ENCODE measurements at regions not wholly inside any gene's neighbourhood (a gene's known extent, or its start where the extent isn't known, plus 50 kb on each side); places are given as distances from the start of the nearest gene placed in this dataset.
"Not testable (repeated sequence)": the region's sequence is repeated elsewhere in the genome, so short reads cannot be mapped to it uniquely, and the experiment has no call there.

DNA sequence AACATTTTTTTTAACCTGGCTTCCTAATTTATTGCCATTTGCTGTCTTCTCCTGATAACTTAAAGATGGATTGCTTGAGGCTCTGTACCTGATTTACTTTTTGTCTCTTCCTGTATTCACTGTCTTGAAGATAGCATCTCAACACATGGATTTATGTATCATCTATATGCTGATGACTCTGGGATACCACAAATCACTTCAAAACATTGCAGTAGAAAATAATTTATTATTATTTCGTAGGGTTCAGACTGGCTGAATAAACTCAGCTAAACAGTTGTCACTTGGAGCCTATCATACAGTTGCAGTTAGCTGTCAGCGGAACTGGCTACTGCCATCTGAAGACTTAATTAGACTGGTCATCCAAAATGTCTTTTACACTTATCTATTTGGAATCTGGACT is 1025.2 kb upstream of the CDH18 start:
- ATAC-seq (no peak), DNase-seq (no peak)
- Histone ChIP-seq H3K4me1 (ENCODE audit: control insufficient read depth, insufficient read depth, low read length) (no peaks in the 10 kb centered on the region), H3K4me3 (ENCODE audit: low read length) (no peak overlapping the region), H3K36me3 (ENCODE audit: control insufficient read depth, insufficient read depth, low read length) (no peaks in the 10 kb centered on the region), H3K27me3 (ENCODE audit: control insufficient read depth, insufficient read depth, low read length) (no peaks in the 10 kb centered on the region), H3K9me3 (ENCODE audit: control insufficient read depth, insufficient read depth, low read length) (peaks cover 2% of the 10 kb centered on the region), H3K27ac (ENCODE audit: low read length) (no peak overlapping the region)
- Mint-ChIP-seq H3K27me3 (ENCODE audit: low read depth in 2 of 2) (no peaks in the 10 kb centered on the region), H3K36me3 (no peaks in the 10 kb centered on the region), H3K4me3 (no peak overlapping the region), H3K9me3 (peaks cover 17 to 24% of the 10 kb centered on the region in 2 donors), H3K4me1 (no peaks in the 10 kb centered on the region), H3K27ac (no peak overlapping the region)
- no peak for TF ChIP-seq CTCF (IDR thresholded peaks at IDR 0.05)
- WGBS (ENCODE audit: insufficient coverage): 40% methylated on average over 2 of the region's 2 CpGs
- intact Hi-C loops (cut with micrococcal nuclease): no loop called here

DNA sequence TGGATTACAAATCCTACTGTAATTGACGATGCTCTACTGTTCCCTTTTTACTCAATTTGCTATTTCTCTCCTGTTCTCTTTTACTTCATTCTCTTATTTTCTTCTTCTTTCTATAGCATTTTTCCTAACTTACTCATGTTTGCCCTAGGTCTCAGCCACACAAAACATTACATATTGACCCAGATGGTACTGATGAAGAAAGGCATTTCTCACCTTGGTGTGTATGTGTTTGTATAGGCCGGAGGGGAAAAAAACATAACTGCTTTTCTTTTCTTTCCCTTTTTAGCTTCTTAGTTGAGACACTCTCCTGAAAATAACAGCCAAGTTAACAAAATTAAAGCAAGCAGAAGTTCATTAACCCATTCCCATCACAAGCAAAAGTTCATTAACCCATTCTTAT is 1019.8 kb upstream of the CDH18 start:
- no peak for DNase-seq
- TF ChIP-seq CTCF (IDR thresholded peaks at IDR 0.05): no peak
- Histone ChIP-seq H3K4me3 (ENCODE audit: low read length) (no peak overlapping the region), H3K27ac (ENCODE audit: low read length) (no peak overlapping the region), H3K4me1 (ENCODE audit: control insufficient read depth, insufficient read depth, low read length) (no peaks in the 10 kb centered on the region), H3K9me3 (ENCODE audit: control insufficient read depth, insufficient read depth, low read length) (no peaks in the 10 kb centered on the region), H3K36me3 (ENCODE audit: control insufficient read depth, insufficient read depth, low read length) (no peaks in the 10 kb centered on the region), H3K27me3 (ENCODE audit: control insufficient read depth, insufficient read depth, low read length) (no peaks in the 10 kb centered on the region)
- Mint-ChIP-seq H3K4me1 (no peaks in the 10 kb centered on the region), H3K27ac (no peak overlapping the region), H3K36me3 (peaks cover 5% of the 10 kb centered on the region), H3K9me3 (peaks cover 13 to 16% of the 10 kb centered on the region in 2 donors), H3K4me3 (no peak overlapping the region), H3K27me3 (ENCODE audit: low read depth in 2 of 2) (no peaks in the 10 kb centered on the region)
- ATAC-seq: no peak
- 100% methylated on average over 1 of the region's 2 CpGs for WGBS (ENCODE audit: insufficient coverage)
- intact Hi-C loops (cut with micrococcal nuclease): no loop called here

DNA sequence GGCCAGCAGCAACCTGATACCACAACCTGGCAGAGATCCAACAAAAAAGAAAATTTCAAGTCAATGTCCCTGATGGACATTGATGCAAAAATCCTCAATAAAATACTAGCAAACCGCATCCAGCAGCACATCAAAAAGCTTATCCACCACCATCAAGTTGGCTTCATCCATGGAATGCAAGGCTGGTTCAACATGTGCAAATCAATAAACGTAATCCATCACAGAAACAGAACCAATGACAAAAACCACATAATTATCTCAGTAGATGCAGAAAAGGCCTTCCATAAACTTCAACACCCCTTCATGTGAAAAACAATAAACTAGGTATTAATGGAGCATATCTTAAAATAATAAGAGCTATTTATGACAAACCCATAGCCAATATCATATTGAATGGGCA is 1000.9 kb upstream of the CDH18 start:
- H3K27ac Mint-ChIP-seq; H3K27ac ChIP-seq (ENCODE audit: low read length); H3K36me3 ChIP-seq (ENCODE audit: control insufficient read depth, insufficient read depth, low read length); H3K4me3 ChIP-seq (ENCODE audit: low read length); H3K4me1 ChIP-seq (ENCODE audit: control insufficient read depth, insufficient read depth, low read length); H3K4me1 Mint-ChIP-seq; ATAC-seq; H3K27me3 Mint-ChIP-seq (ENCODE audit: low read depth in 2 of 2); H3K27me3 ChIP-seq (ENCODE audit: control insufficient read depth, insufficient read depth, low read length); intact Hi-C loops (cut with micrococcal nuclease); DNase-seq; H3K4me3 Mint-ChIP-seq: not testable (repeated sequence)
- Mint-ChIP-seq H3K9me3 (peaks cover 11 to 16% of the 10 kb centered on the region in 2 donors), H3K36me3 (peaks cover 26% of the 10 kb centered on the region)
- WGBS (ENCODE audit: insufficient coverage): 0% methylated on average over 1 of the region's 2 CpGs
- peaks cover 20% of the 10 kb centered on the region for H3K9me3 ChIP-seq (ENCODE audit: control insufficient read depth, insufficient read depth, low read length)

- ATAC-seq (no peak), DNase-seq (no peak)
- Mint-ChIP-seq H3K27me3 (ENCODE audit: low read depth in 2 of 2) (no peaks in the 10 kb centered on the region), H3K4me3 (no peak overlapping the region), H3K27ac (no peak overlapping the region), H3K36me3 (peaks cover 20% of the 10 kb centered on the region), H3K4me1 (no peaks in the 10 kb centered on the region), H3K9me3 (peaks cover 10% of the 10 kb centered on the region in 2 donors)
- H3K36me3 ChIP-seq (ENCODE audit: control insufficient read depth, insufficient read depth, low read length): no peaks in the 10 kb centered on the region
- TF ChIP-seq CTCF (IDR thresholded peaks at IDR 0.05): no peak
- H3K27me3 ChIP-seq (ENCODE audit: control insufficient read depth, insufficient read depth, low read length): no peaks in the 10 kb centered on the region
- H3K27ac ChIP-seq (ENCODE audit: low read length): no peak overlapping the region
- WGBS (ENCODE audit: insufficient coverage): 71% methylated on average over 2 of the region's 2 CpGs
- intact Hi-C loops (cut with micrococcal nuclease): no loop called here
- H3K4me1 ChIP-seq (ENCODE audit: control insufficient read depth, insufficient read depth, low read length): no peaks in the 10 kb centered on the region
- peaks cover 20% of the 10 kb centered on the region for H3K9me3 ChIP-seq (ENCODE audit: control insufficient read depth, insufficient read depth, low read length)
- no peak overlapping the region for H3K4me3 ChIP-seq (ENCODE audit: low read length)
Observed at GRCh38 chr5:20985754-20986153, 997.8 kb upstream of the CDH18 start.

Data from natural killer cell (primary cell).